ENCODE measurements at regions not wholly inside any gene's neighbourhood (a gene's known extent, or its start where the extent isn't known, plus 50 kb on each side); places are given as distances from the start of the nearest gene placed in this dataset.

GRCh38 chr14:85438481-85438942, 91.4 kb upstream of the FLRT2 start:
- TF ChIP-seq POLR2A (IDR thresholded peaks at IDR 0.05; ENCODE audit: low read depth, low read length): no peak
- no peak for TF ChIP-seq TAF1 (IDR thresholded peaks at IDR 0.05; ENCODE audit: borderline replicate concordance, low read depth, low read length)
- no peak for TF ChIP-seq POLR2AphosphoS5 (IDR thresholded peaks at IDR 0.05; ENCODE audit: low read depth, low read length)
